Body of pancreas (tissue), 4 donors: ENCODE measurements at regions not wholly inside any gene's neighbourhood (a gene's known extent, or its start where the extent isn't known, plus 50 kb on each side); places are given as distances from the start of the nearest gene placed in this dataset.

Experiments
- ATAC-seq: fragments of 150-250 bp; one replicate; pipeline ENCODE4 v1.9.1; 2016
- DNase-seq, 4 donors: peaks; one replicate each; pipeline ENCODE4 v3.0.0-alpha.2; 2019
- H3K27ac ChIP-seq, 4 donors: fragments of 200-600 bp; sonication (generic); 1 replicate in 3 of 4; 2 replicates in 1 of 4; pipeline versions ENCODE4 v1.5.1 to v1.6.1; 2016 to 2019; ENCODE audit warnings: mild to moderate bottlenecking in 1 of 4, mixed read lengths in 1 of 4, moderate library complexity in 1 of 4
- H3K27me3 ChIP-seq, 2 donors: fragments of 200-600 bp; sonication (generic); one replicate each; pipeline ENCODE4 v1.6.0; 2016; ENCODE audit warnings: mild to moderate bottlenecking in 1 of 2
- H3K36me3 ChIP-seq, 2 donors: fragments of 200-600 bp; sonication (generic); replicated peaks in 1 of 2; 2 replicates each; pipeline ENCODE4 v1.5.1; 2016; ENCODE audit warnings: low read depth in 2 of 2; ENCODE audit not compliant: insufficient read depth in 1 of 2
- H3K4me1 ChIP-seq: fragments of 200-600 bp; sonication (generic); one replicate; pipeline ENCODE4 v1.6.0; 2016
- H3K4me3 ChIP-seq, 2 donors: fragments of 200-600 bp; sonication (generic); 1 replicate in 1 of 2; 2 replicates in 1 of 2; pipeline ENCODE4 v1.5.1; 2016 to 2019
- H3K9me3 ChIP-seq, 3 donors: fragments of 200-600 bp; sonication (generic); 1 replicate in 2 of 3; 2 replicates in 1 of 3; pipeline ENCODE4 v1.5.1; 2016
- POLR2A ChIP-seq, 3 donors: fragments of 450-650 bp; IDR thresholded peaks; one replicate each; pipeline ENCODE4 v1.6.1; 2016; ENCODE audit warnings: antibody characterized with exemption in 3 of 3, mild to moderate bottlenecking in 2 of 3
- WGBS, 2 donors: methylation state at CpG; one replicate each; pipeline ENCODE4 v1.1.5; 2017; 5-methylcytosine and 5-hydroxymethylcytosine counted together
- intact Hi-C: fragments of 100-400 bp; cut with DNase I; formaldehyde crosslinking; loops from one replicate; pipeline ENCODE4 v1.15.1; 2023
- TF ChIP-seq, protein P1 (sequence below), 7 experiments: fragments of 450-650 bp in 4 of 7; fragments of 200-600 bp in 3 of 7; sonication (generic) in 3 of 7; IDR thresholded peaks; one replicate each; pipeline ENCODE4 v1.5.1; 2016 to 2019; ENCODE audit warnings: antibody characterized with exemption in 7 of 7

DNA sequence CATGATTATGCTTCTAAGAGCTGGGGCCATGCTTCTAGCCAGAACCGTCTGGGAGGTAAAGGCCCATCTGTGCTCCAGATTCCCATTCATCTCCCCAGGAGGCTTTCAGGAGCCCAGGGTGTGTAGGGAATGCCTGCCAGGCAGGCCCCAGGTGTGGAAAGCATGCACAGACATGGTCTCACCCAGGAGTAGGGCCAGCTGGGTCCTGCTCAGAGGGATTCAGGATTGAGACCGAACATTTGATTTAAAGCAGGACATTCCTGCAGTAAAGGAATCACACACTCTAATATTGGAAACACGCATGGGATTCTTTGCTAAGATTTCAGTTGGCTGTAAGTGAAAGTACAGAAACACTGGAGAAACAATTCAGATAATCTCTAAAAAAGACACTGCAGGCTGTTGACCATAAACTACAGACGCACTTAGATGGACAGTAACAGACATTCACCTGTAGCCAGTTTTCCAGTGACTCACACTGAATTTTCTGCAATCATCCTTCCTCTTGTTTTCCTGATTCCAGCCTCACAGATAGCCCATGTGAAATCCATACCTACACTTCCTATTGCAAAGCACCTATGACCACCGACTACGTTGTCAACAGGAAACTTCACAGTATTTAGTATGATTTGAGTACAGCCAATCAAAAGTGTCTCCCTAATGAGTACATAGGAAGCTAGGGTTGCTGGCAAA lies 257.8 kb downstream of the TBC1D4 start:
- DNase-seq (no peak), ATAC-seq (no peak)
- Histone ChIP-seq H3K27me3 (no peaks in the 10 kb centered on the region), H3K4me3 (no peak overlapping the region), H3K27ac (no peak overlapping the region), H3K36me3 (no peaks in the 10 kb centered on the region), H3K4me1 (no peaks in the 10 kb centered on the region), H3K9me3 (no peaks in the 10 kb centered on the region)
- WGBS, 2 donors, result 77% methylated on average over 6 of the region's 6 CpGs
- intact Hi-C loops, result loop anchor here (10.0 kb wide), 1 partner anchor 1469 kb away; no protein-coding TSS in a partner anchor
- TF ChIP-seq POLR2A (IDR thresholded peaks at IDR 0.05), result no peak
- TF ChIP-seq, protein P1, sequence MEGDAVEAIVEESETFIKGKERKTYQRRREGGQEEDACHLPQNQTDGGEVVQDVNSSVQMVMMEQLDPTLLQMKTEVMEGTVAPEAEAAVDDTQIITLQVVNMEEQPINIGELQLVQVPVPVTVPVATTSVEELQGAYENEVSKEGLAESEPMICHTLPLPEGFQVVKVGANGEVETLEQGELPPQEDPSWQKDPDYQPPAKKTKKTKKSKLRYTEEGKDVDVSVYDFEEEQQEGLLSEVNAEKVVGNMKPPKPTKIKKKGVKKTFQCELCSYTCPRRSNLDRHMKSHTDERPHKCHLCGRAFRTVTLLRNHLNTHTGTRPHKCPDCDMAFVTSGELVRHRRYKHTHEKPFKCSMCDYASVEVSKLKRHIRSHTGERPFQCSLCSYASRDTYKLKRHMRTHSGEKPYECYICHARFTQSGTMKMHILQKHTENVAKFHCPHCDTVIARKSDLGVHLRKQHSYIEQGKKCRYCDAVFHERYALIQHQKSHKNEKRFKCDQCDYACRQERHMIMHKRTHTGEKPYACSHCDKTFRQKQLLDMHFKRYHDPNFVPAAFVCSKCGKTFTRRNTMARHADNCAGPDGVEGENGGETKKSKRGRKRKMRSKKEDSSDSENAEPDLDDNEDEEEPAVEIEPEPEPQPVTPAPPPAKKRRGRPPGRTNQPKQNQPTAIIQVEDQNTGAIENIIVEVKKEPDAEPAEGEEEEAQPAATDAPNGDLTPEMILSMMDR (IDR thresholded peaks at IDR 0.05), result no peak

DNA sequence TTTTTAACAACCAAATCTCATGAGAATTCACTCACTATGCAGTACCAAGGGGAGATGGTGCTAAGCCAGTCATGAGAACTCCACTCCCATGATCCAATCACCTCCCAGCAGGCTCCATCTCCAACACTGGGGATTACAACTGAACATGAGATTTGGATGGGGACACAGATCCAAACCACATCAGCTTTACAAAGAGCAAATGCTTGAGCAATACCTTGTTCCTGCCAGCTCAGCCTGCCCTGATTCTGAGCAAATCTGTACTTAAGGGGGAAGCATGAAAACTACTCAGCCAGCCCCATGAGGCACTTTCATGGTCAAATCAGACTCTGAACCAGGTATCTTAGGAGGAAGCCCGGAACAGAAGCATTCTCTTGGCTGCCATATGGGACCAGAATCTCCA lies 259.9 kb downstream of the TBC1D4 start:
- no peak for DNase-seq
- ATAC-seq, result no peak
- no peak overlapping the region for H3K27ac ChIP-seq
- no peak overlapping the region for H3K4me3 ChIP-seq
- no peaks in the 10 kb centered on the region for H3K4me1 ChIP-seq
- intact Hi-C loops, result loop anchor here (10.0 kb wide), 1 partner anchor 1467 kb away; no protein-coding TSS in a partner anchor
- H3K36me3 ChIP-seq, result no peaks in the 10 kb centered on the region
- 75 to 83% methylated on average over 1 of the region's 1 CpG for WGBS, 2 donors
- H3K9me3 ChIP-seq, result no peaks in the 10 kb centered on the region
- H3K27me3 ChIP-seq, result no peaks in the 10 kb centered on the region
- TF ChIP-seq, protein P1 (IDR thresholded peaks at IDR 0.05), result no peak
- TF ChIP-seq POLR2A (IDR thresholded peaks at IDR 0.05), result no peak

DNA sequence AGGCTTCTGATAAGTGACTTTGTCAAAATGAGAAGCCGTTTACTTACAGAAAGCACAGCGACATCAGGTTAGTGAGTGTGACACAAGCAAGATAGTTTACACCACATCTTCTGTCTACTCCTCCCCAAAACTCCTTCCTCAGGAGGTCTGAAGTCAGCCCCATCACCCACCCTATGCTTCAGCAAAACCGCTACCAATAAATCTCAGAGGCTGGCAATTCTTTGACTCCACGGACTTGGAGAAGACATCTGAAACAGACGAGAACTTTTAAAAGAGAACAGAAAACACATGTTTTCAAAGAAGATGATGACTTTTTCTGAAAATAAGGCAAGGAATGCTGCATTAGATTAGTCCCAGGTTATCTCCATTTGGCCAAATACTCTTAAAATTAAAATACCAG lies 261.1 kb downstream of the TBC1D4 start:
- H3K27me3 ChIP-seq, result no peaks in the 10 kb centered on the region
- no peak for ATAC-seq
- intact Hi-C loops, result loop anchor here (10.0 kb wide), 1 partner anchor 1466 kb away; no protein-coding TSS in a partner anchor

DNA sequence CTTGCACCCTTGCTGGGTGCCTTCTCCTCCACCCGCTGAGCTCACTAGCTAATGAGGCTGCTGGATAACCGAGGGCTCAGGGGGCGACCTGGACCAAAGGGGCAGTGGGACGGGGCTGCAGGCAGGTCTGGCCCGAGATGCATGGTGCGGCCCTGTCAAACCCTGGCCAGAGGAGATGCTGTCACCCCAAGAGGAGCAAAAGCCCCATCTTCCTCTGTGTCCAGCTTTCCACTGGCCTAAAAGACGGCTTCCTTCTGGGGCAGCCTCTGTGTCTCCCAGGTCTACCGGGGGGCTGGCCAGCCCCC lies 261.8 kb downstream of the TBC1D4 start:
- DNase-seq, result no peak

More for the DNA sequence above, 261.1 kb downstream of the TBC1D4 start:
- TF ChIP-seq, protein P1 (IDR thresholded peaks at IDR 0.05), result no peak
- no peak for TF ChIP-seq POLR2A (IDR thresholded peaks at IDR 0.05)
- H3K36me3 ChIP-seq, result no peaks in the 10 kb centered on the region
- no peaks in the 10 kb centered on the region for H3K4me1 ChIP-seq
- no peak overlapping the region for H3K27ac ChIP-seq
- H3K9me3 ChIP-seq, result no peaks in the 10 kb centered on the region
- H3K4me3 ChIP-seq, result no peak overlapping the region
- DNase-seq, result no peak
- WGBS, 2 donors, result 63 to 69% methylated on average over 5 of the region's 5 CpGs

More for the DNA sequence above, 261.8 kb downstream of the TBC1D4 start:
- WGBS, 2 donors, result 63 to 75% methylated on average over 2 to 8 of the region's 8 CpGs
- Histone ChIP-seq H3K4me1 (no peaks in the 10 kb centered on the region), H3K27ac (no peak overlapping the region), H3K27me3 (no peaks in the 10 kb centered on the region), H3K4me3 (no peak overlapping the region), H3K9me3 (no peaks in the 10 kb centered on the region), H3K36me3 (no peaks in the 10 kb centered on the region)
- no peak for TF ChIP-seq POLR2A (IDR thresholded peaks at IDR 0.05)
- TF ChIP-seq, protein P1 (IDR thresholded peaks at IDR 0.05), result no peak
- ATAC-seq, result no peak
- intact Hi-C loops, result loop anchor here (10.0 kb wide), 1 partner anchor 1465 kb away; no protein-coding TSS in a partner anchor
